H9 (cell line): ENCODE measurements at regions not wholly inside any gene's neighbourhood (a gene's known extent, or its start where the extent isn't known, plus 50 kb on each side); places are given as distances from the start of the nearest gene placed in this dataset.

ENCODE experiments used
- DNase-seq: peaks from one replicate; pipeline ENCODE4 v3.0.0-alpha.2; 2017
- H2AFZ ChIP-seq: one replicate; pipeline ENCODE4 v1.6.1; 2013; ENCODE audit warnings: mild to moderate bottlenecking, low read length, control low read depth, moderate library complexity
- H2AK5ac ChIP-seq: 2 replicates; pipeline ENCODE4 v1.6.1; 2013; ENCODE audit warnings: low read length, control low read depth, mixed read lengths; ENCODE audit not compliant: insufficient read length
- H2BK120ac ChIP-seq: one replicate; pipeline ENCODE4 v1.6.1; 2013; ENCODE audit warnings: low read depth, mild to moderate bottlenecking, low read length, control low read depth, inconsistent platforms; ENCODE audit not compliant: poor library complexity, severe bottlenecking
- H2BK12ac ChIP-seq: 2 replicates; pipeline ENCODE4 v1.6.1; 2013; ENCODE audit warnings: low read length, control low read depth, mixed read lengths, low read depth; ENCODE audit not compliant: insufficient read length
- H2BK15ac ChIP-seq: 2 replicates; pipeline ENCODE4 v1.6.1; 2013; ENCODE audit warnings: low read depth, low read length, control low read depth
- H2BK20ac ChIP-seq: one replicate; pipeline ENCODE4 v1.6.1; 2013; ENCODE audit warnings: low read depth, mild to moderate bottlenecking, low read length, control low read depth, inconsistent platforms; ENCODE audit not compliant: poor library complexity, severe bottlenecking
- H2BK5ac ChIP-seq: 2 replicates; pipeline ENCODE4 v1.6.1; 2013; ENCODE audit warnings: low read length, control low read depth, mixed read lengths; ENCODE audit not compliant: insufficient read length
- H3K14ac ChIP-seq: 2 replicates; pipeline ENCODE4 v1.6.1; 2013; ENCODE audit warnings: low read length, control low read depth; ENCODE audit not compliant: insufficient read depth
- H3K18ac ChIP-seq: 2 replicates; pipeline ENCODE4 v1.6.1; 2013; ENCODE audit warnings: low read depth, mild to moderate bottlenecking, mixed read lengths, low read length, control low read depth; ENCODE audit not compliant: insufficient read length
- H3K23ac ChIP-seq: 2 replicates; pipeline ENCODE4 v1.6.1; 2013; ENCODE audit warnings: low read length, control low read depth, mixed read lengths, low read depth; ENCODE audit not compliant: insufficient read length
- H3K23me2 ChIP-seq: 2 replicates; pipeline ENCODE4 v1.6.1; 2013; ENCODE audit warnings: low read depth, mild to moderate bottlenecking, mixed read lengths, low read length, control low read depth; ENCODE audit not compliant: insufficient read length, poor library complexity, severe bottlenecking
- H3K27ac ChIP-seq: 2 replicates; pipeline ENCODE4 v1.5.1; 2013; ENCODE audit warnings: low read length, control low read depth, mixed read lengths, low read depth; ENCODE audit not compliant: insufficient read length
- H3K27me3 ChIP-seq: 2 replicates; pipeline ENCODE4 v1.6.1; 2013; ENCODE audit warnings: low read length, control low read depth, inconsistent platforms; ENCODE audit not compliant: insufficient read depth
- H3K4ac ChIP-seq: 2 replicates; pipeline ENCODE4 v1.6.1; 2013; ENCODE audit warnings: low read depth, mild to moderate bottlenecking, control low read depth, inconsistent platforms, low read length, moderate library complexity
- H3K4me1 ChIP-seq: 2 replicates; pipeline ENCODE4 v1.6.1; 2013; ENCODE audit warnings: low read length, control low read depth, inconsistent platforms; ENCODE audit not compliant: insufficient read depth
- H3K4me2 ChIP-seq: 2 replicates; pipeline ENCODE4 v1.6.1; 2013; ENCODE audit warnings: low read length, control low read depth, mixed read lengths; ENCODE audit not compliant: insufficient read length, insufficient read depth
- H3K56ac ChIP-seq: 2 replicates; pipeline ENCODE4 v1.6.1; 2013; ENCODE audit warnings: low read depth, mild to moderate bottlenecking, mixed read lengths, low read length, control low read depth; ENCODE audit not compliant: insufficient read length
- H3K79me1 ChIP-seq: 2 replicates; pipeline ENCODE4 v1.6.1; 2013; ENCODE audit warnings: low read depth, mild to moderate bottlenecking, moderate library complexity, low read length, control low read depth, inconsistent platforms; ENCODE audit not compliant: insufficient read depth, poor library complexity, severe bottlenecking
- H3K79me2 ChIP-seq: 2 replicates; pipeline ENCODE4 v1.6.1; 2013; ENCODE audit warnings: low read length, control low read depth, inconsistent platforms; ENCODE audit not compliant: insufficient read depth
- H3K9ac ChIP-seq: 2 replicates; pipeline ENCODE4 v1.6.1; 2013; ENCODE audit warnings: low read length, control low read depth, mixed read lengths; ENCODE audit not compliant: insufficient read length; ENCODE audit errors: extremely low read depth
- H3K9me3 ChIP-seq: one replicate; pipeline ENCODE4 v1.6.1; 2013; ENCODE audit warnings: low read depth, low read length, inconsistent platforms; ENCODE audit not compliant: control insufficient read depth
- H3T11ph ChIP-seq: one replicate; pipeline ENCODE4 v1.6.1; 2013; ENCODE audit warnings: mild to moderate bottlenecking, low read length, control low read depth, inconsistent platforms
- H4K20me1 ChIP-seq: one replicate; pipeline ENCODE4 v1.6.1; 2013; ENCODE audit not compliant: control insufficient read depth, insufficient read length, insufficient read depth
- H4K5ac ChIP-seq: 2 replicates; pipeline ENCODE4 v1.6.1; 2013; ENCODE audit warnings: low read depth, mild to moderate bottlenecking, mixed read lengths, low read length, control low read depth; ENCODE audit not compliant: insufficient read length
- H4K8ac ChIP-seq: replicated peaks from 2 replicates; pipeline ENCODE4 v1.6.1; 2013; ENCODE audit warnings: low read length, control low read depth, mixed read lengths, low read depth; ENCODE audit not compliant: insufficient read length
- H4K91ac ChIP-seq: 2 replicates; pipeline ENCODE4 v1.6.1; 2013; ENCODE audit warnings: low read depth, mild to moderate bottlenecking, moderate library complexity, mixed read lengths, low read length, control low read depth; ENCODE audit not compliant: insufficient read length
- H3K27ac Mint-ChIP-seq, 3 experiments: 2 replicates in 2 of 3; 3 replicates in 1 of 3; pipeline ENCODE4 v1.8.0; 2020 to 2021; ENCODE audit warnings: mixed read lengths in 3 of 3, mild to moderate bottlenecking in 1 of 3, moderate library complexity in 1 of 3
- H3K27me3 Mint-ChIP-seq: 2 replicates; pipeline ENCODE4 v1.8.0; 2021; ENCODE audit warnings: low read depth, mild to moderate bottlenecking, moderate library complexity, mixed read lengths
- H3K36me3 Mint-ChIP-seq, 3 experiments: 2 replicates in 2 of 3; 3 replicates in 1 of 3; pipeline ENCODE4 v1.8.0; 2020 to 2021; ENCODE audit warnings: low read depth in 3 of 3, mixed read lengths in 3 of 3; ENCODE audit not compliant: insufficient read depth in 1 of 3
- H3K4me1 Mint-ChIP-seq, 2 experiments: 2 replicates each; pipeline ENCODE4 v1.8.0; 2020; ENCODE audit warnings: mixed read lengths in 2 of 2
- H3K4me3 Mint-ChIP-seq, 2 experiments: 2 replicates in 1 of 2; 3 replicates in 1 of 2; pipeline ENCODE4 v1.8.0; 2020 to 2021; ENCODE audit warnings: mild to moderate bottlenecking in 2 of 2, mixed read lengths in 2 of 2, moderate library complexity in 1 of 2
- H3K9me3 Mint-ChIP-seq, 2 experiments: 2 replicates in 1 of 2; 3 replicates in 1 of 2; pipeline ENCODE4 v1.8.0; 2020; ENCODE audit warnings: mild to moderate bottlenecking in 2 of 2, mixed read lengths in 2 of 2, moderate library complexity in 1 of 2
- CTCF ChIP-seq: fragments of 200-600 bp; sonication (generic); conservative IDR thresholded peaks from 3 replicates; pipeline ENCODE4 v1.8.0; 2021; ENCODE audit warnings: antibody characterized with exemption, mild to moderate bottlenecking
- WGBS: extraction: QIAGEN DNeasy Blood & Tissue Kit; methylation state at CpG from one replicate; pipeline ENCODE4 v1.1.7; 2013; ENCODE audit warnings: missing lambda C conversion rate, low lambda C conversion rate, mixed read lengths; ENCODE audit not compliant: insufficient read length; ENCODE audit errors: extremely low coverage; 5-methylcytosine and 5-hydroxymethylcytosine counted together

- no peaks in the 10 kb centered on the region for H3K27me3 Mint-ChIP-seq
- TF ChIP-seq CTCF: no peak
- Histone ChIP-seq H3K23ac (no peak overlapping the region), H4K5ac (no peak overlapping the region), H3K79me1 (no peaks in the 10 kb centered on the region), H3K9ac (no peak overlapping the region), H3K27me3 (no peaks in the 10 kb centered on the region), H3K4me1 (no peaks in the 10 kb centered on the region), H3K4ac (no peak overlapping the region), H3K18ac (no peak overlapping the region), H3K9me3 (no peaks in the 10 kb centered on the region), H2BK12ac (no peak overlapping the region), H2AFZ (no peak overlapping the region), H3K79me2 (no peaks in the 10 kb centered on the region), H2BK120ac (no peak overlapping the region), H3K4me2 (no peak overlapping the region), H2BK5ac (no peak overlapping the region), H4K91ac (no peak overlapping the region), H2AK5ac (no peak overlapping the region), H4K20me1 (no peaks in the 10 kb centered on the region), H3K27ac (no peak overlapping the region), H4K8ac (no peak overlapping the region), H3K23me2 (no peaks in the 10 kb centered on the region), H2BK20ac (no peak overlapping the region), H3K56ac (no peak overlapping the region), H3T11ph (no peak overlapping the region), H2BK15ac (no peak overlapping the region), H3K14ac (no peak overlapping the region)
- no peaks in the 10 kb centered on the region; a peak in 1 of 7 replicates for H3K36me3 Mint-ChIP-seq
- no CpG with 5 or more reads among the region's 1 CpG for WGBS
- no peak overlapping the region for H3K27ac Mint-ChIP-seq
- H3K4me3 Mint-ChIP-seq: no peak overlapping the region
- H3K4me1 Mint-ChIP-seq: peaks cover 3 to 4% of the 10 kb centered on the region in 2 experiments; a peak in 1 of 4 replicates
- no peaks in the 10 kb centered on the region; a peak in 1 of 5 replicates for H3K9me3 Mint-ChIP-seq
- no peak for DNase-seq
These were observed 231.6 kb downstream of the ESM1 start for GRCh38 chr5:54753753-54754152.
